ENCODE measurements at regions not wholly inside any gene's neighbourhood (a gene's known extent, or its start where the extent isn't known, plus 50 kb on each side); places are given as distances from the start of the nearest gene placed in this dataset.

DNA sequence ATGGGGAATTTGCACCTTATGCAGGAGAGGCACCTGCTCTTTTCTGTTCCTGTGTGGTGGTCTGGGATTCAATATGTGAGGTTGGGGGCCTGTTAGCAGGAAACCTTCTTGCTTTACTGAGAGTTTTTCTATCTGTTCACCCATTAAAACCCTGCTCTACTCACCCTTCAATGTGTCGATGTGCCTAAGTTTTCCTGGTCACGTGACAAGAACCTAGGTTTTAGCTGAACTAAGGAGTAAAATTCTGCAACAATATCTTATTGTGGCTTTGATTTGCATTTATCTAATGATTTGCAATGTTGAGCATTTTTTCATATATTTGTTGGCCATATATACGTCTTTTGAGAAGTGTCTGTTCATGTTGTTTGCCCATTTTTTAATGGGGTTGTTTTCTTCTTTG, 979.9 kb downstream of the HACE1 start:
- WGBS (ENCODE audit: insufficient coverage) = no CpG with 5 or more reads among the region's 3 CpGs
- DNase-seq = no peak
- CTCF ChIA-PET = no interaction called here
- no peaks in the 10 kb centered on the region for H3K36me3 ChIP-seq (ENCODE audit: control insufficient read depth in 4 of 4, insufficient read depth in 4 of 4, low read length in 3 of 4)
- POLR2A ChIA-PET = no interaction called here
- no peaks in the 10 kb centered on the region for H3K4me1 ChIP-seq (ENCODE audit: control extremely low read depth in 1 of 4, control insufficient read depth in 4 of 4, insufficient read depth in 4 of 4, low read length in 3 of 4)
- no peak overlapping the region for H3K4me3 ChIP-seq (ENCODE audit: control insufficient read depth in 1 of 7, extremely low read depth in 1 of 7, insufficient read depth in 4 of 7, low read depth in 2 of 7, low read length in 6 of 7)
- no peaks in the 10 kb centered on the region for H3K27me3 ChIP-seq (replicated peaks in 2 of 5; ENCODE audit: control insufficient read depth in 4 of 5, insufficient read depth in 5 of 5, low read length in 4 of 5)
- no peak overlapping the region for H3K27ac ChIP-seq (ENCODE audit: insufficient read depth in 1 of 2, low read depth in 1 of 2, low read length in 2 of 2, poor library complexity in 1 of 2, severe bottlenecking in 2 of 2)
- H3K9me3 ChIP-seq (ENCODE audit: control extremely low read depth in 1 of 5, control insufficient read depth in 4 of 5, insufficient read depth in 2 of 5, low read depth in 1 of 5, low read length in 4 of 5) = no peaks in the 10 kb centered on the region

DNA sequence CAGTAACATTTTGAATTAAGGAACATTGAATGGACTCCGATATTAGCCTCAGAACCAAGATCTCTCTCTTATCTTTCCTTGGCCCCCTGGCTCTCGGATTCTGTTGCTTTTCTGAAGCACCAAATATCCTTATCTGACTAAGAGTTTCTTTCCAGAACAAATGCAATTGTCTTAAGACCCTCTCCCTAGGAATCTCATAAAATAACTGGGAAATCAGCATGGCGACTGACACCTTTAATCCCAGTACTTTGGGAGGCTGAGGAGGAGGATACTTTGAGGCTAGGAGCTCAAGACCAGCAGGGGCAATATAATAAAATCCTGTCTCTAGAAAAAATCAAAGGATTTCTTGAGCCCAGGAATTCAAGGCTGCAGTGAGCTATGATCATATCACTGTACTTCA, 984.5 kb downstream of the HACE1 start:
- ChIA-PET POLR2A (no interaction called here), CTCF (no interaction called here)
- Histone ChIP-seq H3K27ac (ENCODE audit: insufficient read depth in 1 of 2, low read depth in 1 of 2, low read length in 2 of 2, poor library complexity in 1 of 2, severe bottlenecking in 2 of 2) (no peak overlapping the region), H3K4me1 (ENCODE audit: control extremely low read depth in 1 of 4, control insufficient read depth in 4 of 4, insufficient read depth in 4 of 4, low read length in 3 of 4) (no peaks in the 10 kb centered on the region), H3K27me3 (replicated peaks in 2 of 5; ENCODE audit: control insufficient read depth in 4 of 5, insufficient read depth in 5 of 5, low read length in 4 of 5) (no peaks in the 10 kb centered on the region), H3K36me3 (ENCODE audit: control insufficient read depth in 4 of 4, insufficient read depth in 4 of 4, low read length in 3 of 4) (no peaks in the 10 kb centered on the region), H3K4me3 (ENCODE audit: control insufficient read depth in 1 of 7, extremely low read depth in 1 of 7, insufficient read depth in 4 of 7, low read depth in 2 of 7, low read length in 6 of 7) (no peak overlapping the region), H3K9me3 (ENCODE audit: control extremely low read depth in 1 of 5, control insufficient read depth in 4 of 5, insufficient read depth in 2 of 5, low read depth in 1 of 5, low read length in 4 of 5) (no peaks in the 10 kb centered on the region)
- DNase-seq = no peak
- WGBS (ENCODE audit: insufficient coverage) = 100% methylated on average over 2 of the region's 3 CpGs

DNA sequence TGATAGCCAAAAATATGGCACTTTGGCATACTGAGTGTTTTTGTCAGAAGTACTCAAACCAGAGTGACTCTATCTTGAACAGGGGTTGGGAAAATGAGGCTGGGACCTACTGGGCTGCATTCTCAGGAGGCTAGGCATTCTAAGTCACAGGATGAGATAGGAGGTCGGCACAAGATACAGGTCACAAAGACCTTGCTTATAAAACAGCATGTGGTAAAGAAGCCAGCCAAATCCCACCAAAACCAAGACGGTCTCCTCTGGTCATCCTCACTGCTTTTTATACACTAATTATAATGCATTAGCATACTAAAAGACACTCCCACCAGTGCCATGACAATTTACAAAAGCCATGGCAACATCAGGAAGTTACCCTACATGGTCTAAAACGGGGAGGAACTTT, 985.1 kb downstream of the HACE1 start:
- Histone ChIP-seq H3K27me3 (replicated peaks in 2 of 5; ENCODE audit: control insufficient read depth in 4 of 5, insufficient read depth in 5 of 5, low read length in 4 of 5) (no peaks in the 10 kb centered on the region), H3K36me3 (ENCODE audit: control insufficient read depth in 4 of 4, insufficient read depth in 4 of 4, low read length in 3 of 4) (no peaks in the 10 kb centered on the region), H3K9me3 (ENCODE audit: control extremely low read depth in 1 of 5, control insufficient read depth in 4 of 5, insufficient read depth in 2 of 5, low read depth in 1 of 5, low read length in 4 of 5) (no peaks in the 10 kb centered on the region), H3K4me1 (ENCODE audit: control extremely low read depth in 1 of 4, control insufficient read depth in 4 of 4, insufficient read depth in 4 of 4, low read length in 3 of 4) (no peaks in the 10 kb centered on the region), H3K27ac (ENCODE audit: insufficient read depth in 1 of 2, low read depth in 1 of 2, low read length in 2 of 2, poor library complexity in 1 of 2, severe bottlenecking in 2 of 2) (no peak overlapping the region), H3K4me3 (ENCODE audit: control insufficient read depth in 1 of 7, extremely low read depth in 1 of 7, insufficient read depth in 4 of 7, low read depth in 2 of 7, low read length in 6 of 7) (no peak overlapping the region)
- CTCF ChIA-PET = no interaction called here
- DNase-seq = no peak
- POLR2A ChIA-PET = no interaction called here
- WGBS (ENCODE audit: insufficient coverage) = 66% methylated on average over 3 of the region's 3 CpGs

DNA sequence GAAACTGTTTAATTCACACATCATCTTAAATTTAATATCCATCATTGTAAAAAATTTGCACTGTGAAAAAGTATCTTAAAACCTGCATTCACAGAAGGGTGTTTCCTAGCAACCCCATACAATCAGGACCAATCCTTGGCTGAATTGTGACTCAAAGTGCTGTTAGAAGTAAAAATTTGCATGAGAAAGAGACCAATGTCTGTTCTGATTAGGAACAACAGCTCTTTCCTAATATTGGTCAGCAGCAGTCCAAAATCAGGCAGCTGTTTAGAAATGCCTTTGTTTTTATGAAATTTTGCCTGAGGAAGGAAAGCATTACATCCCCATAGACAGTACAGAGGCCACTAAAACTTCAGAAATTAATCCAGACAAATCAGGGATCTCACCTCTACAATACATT, 987.0 kb downstream of the HACE1 start:
- no peak for DNase-seq
- H3K27ac ChIP-seq (ENCODE audit: insufficient read depth in 1 of 2, low read depth in 1 of 2, low read length in 2 of 2, poor library complexity in 1 of 2, severe bottlenecking in 2 of 2) = no peak overlapping the region
- no peak overlapping the region for H3K4me3 ChIP-seq (ENCODE audit: control insufficient read depth in 1 of 7, extremely low read depth in 1 of 7, insufficient read depth in 4 of 7, low read depth in 2 of 7, low read length in 6 of 7)
- H3K4me1 ChIP-seq (ENCODE audit: control extremely low read depth in 1 of 4, control insufficient read depth in 4 of 4, insufficient read depth in 4 of 4, low read length in 3 of 4) = no peaks in the 10 kb centered on the region
- POLR2A ChIA-PET = no interaction called here
- no peaks in the 10 kb centered on the region for H3K36me3 ChIP-seq (ENCODE audit: control insufficient read depth in 4 of 4, insufficient read depth in 4 of 4, low read length in 3 of 4)
- CTCF ChIA-PET = no interaction called here
- no peaks in the 10 kb centered on the region for H3K9me3 ChIP-seq (ENCODE audit: control extremely low read depth in 1 of 5, control insufficient read depth in 4 of 5, insufficient read depth in 2 of 5, low read depth in 1 of 5, low read length in 4 of 5)
- no peaks in the 10 kb centered on the region for H3K27me3 ChIP-seq (replicated peaks in 2 of 5; ENCODE audit: control insufficient read depth in 4 of 5, insufficient read depth in 5 of 5, low read length in 4 of 5)

DNA sequence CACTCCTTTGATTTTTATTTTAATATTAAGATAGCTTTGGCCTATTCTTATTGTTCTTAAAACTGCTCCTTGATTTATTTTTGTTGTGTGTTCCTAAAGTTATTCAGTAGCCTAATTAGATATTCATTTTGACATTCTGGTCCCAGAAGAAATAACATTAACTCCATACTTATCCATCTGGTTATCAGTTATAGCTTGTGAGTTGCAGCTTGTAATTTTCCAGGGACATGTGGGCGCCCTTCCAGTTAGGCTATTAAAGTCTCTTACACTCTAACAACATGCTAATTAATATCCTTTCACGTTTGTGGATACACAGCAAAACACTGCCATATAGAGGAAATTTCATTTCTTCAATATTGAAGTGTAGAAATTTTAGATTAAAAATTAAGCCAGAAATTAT, 987.5 kb downstream of the HACE1 start:
- WGBS (ENCODE audit: insufficient coverage) = 67% methylated on average over 1 of the region's 2 CpGs
- Histone ChIP-seq H3K4me3 (ENCODE audit: control insufficient read depth in 1 of 7, extremely low read depth in 1 of 7, insufficient read depth in 4 of 7, low read depth in 2 of 7, low read length in 6 of 7) (no peak overlapping the region), H3K36me3 (ENCODE audit: control insufficient read depth in 4 of 4, insufficient read depth in 4 of 4, low read length in 3 of 4) (no peaks in the 10 kb centered on the region), H3K4me1 (ENCODE audit: control extremely low read depth in 1 of 4, control insufficient read depth in 4 of 4, insufficient read depth in 4 of 4, low read length in 3 of 4) (no peaks in the 10 kb centered on the region), H3K9me3 (ENCODE audit: control extremely low read depth in 1 of 5, control insufficient read depth in 4 of 5, insufficient read depth in 2 of 5, low read depth in 1 of 5, low read length in 4 of 5) (no peaks in the 10 kb centered on the region), H3K27me3 (replicated peaks in 2 of 5; ENCODE audit: control insufficient read depth in 4 of 5, insufficient read depth in 5 of 5, low read length in 4 of 5) (no peaks in the 10 kb centered on the region), H3K27ac (ENCODE audit: insufficient read depth in 1 of 2, low read depth in 1 of 2, low read length in 2 of 2, poor library complexity in 1 of 2, severe bottlenecking in 2 of 2) (no peak overlapping the region)
- DNase-seq = no peak
- ChIA-PET POLR2A (no interaction called here), CTCF (no interaction called here)

DNA sequence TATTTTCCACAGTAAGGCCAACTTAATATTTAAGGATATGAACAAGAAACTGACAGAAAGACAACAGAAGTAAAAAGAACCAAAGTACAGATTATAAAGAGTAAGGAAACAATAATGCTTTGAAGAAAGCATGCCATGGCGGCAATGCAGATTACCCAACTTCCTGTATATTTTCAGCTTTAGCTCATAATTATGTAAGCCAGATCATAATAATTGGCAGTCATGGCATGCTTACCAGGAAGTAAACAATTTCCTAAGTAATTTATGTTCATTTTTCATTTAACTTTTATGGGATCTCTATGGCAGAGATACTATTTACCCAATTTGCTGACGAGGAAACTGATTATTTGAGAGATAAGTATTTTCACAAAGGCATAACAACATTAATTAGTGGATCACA, 988.7 kb downstream of the HACE1 start:
- WGBS (ENCODE audit: insufficient coverage) = no CpG with 5 or more reads among the region's 2 CpGs
- Histone ChIP-seq H3K4me3 (ENCODE audit: control insufficient read depth in 1 of 7, extremely low read depth in 1 of 7, insufficient read depth in 4 of 7, low read depth in 2 of 7, low read length in 6 of 7) (no peak overlapping the region), H3K27me3 (replicated peaks in 2 of 5; ENCODE audit: control insufficient read depth in 4 of 5, insufficient read depth in 5 of 5, low read length in 4 of 5) (no peaks in the 10 kb centered on the region), H3K9me3 (ENCODE audit: control extremely low read depth in 1 of 5, control insufficient read depth in 4 of 5, insufficient read depth in 2 of 5, low read depth in 1 of 5, low read length in 4 of 5) (no peaks in the 10 kb centered on the region), H3K4me1 (ENCODE audit: control extremely low read depth in 1 of 4, control insufficient read depth in 4 of 4, insufficient read depth in 4 of 4, low read length in 3 of 4) (no peaks in the 10 kb centered on the region), H3K27ac (ENCODE audit: insufficient read depth in 1 of 2, low read depth in 1 of 2, low read length in 2 of 2, poor library complexity in 1 of 2, severe bottlenecking in 2 of 2) (no peak overlapping the region), H3K36me3 (ENCODE audit: control insufficient read depth in 4 of 4, insufficient read depth in 4 of 4, low read length in 3 of 4) (no peaks in the 10 kb centered on the region)
- DNase-seq = no peak
- POLR2A ChIA-PET = no interaction called here
- CTCF ChIA-PET = no interaction called here

DNA sequence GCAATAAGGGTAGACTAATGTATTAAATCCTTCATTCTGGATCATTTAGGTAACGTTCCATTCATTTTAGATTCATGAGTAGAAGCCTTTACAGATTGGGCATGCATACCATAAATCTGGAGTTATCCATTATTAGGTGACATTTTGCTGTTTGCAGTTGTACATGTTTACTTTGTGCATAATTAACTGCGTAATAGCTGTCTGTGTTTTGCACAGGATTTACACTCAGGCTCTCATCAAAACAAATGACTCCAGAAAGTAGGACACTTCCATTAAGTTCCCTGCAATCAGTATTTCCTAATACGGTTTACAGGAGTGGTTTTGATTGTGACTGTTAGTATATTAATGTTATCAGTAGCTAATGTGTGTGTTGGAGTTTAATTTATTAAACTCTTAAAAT, 997.4 kb downstream of the HACE1 start:
- ChIA-PET POLR2A (no interaction called here), CTCF (no interaction called here)
- WGBS (ENCODE audit: insufficient coverage) = 83% methylated on average over 1 of the region's 3 CpGs
- H3K4me1 ChIP-seq (ENCODE audit: control extremely low read depth in 1 of 4, control insufficient read depth in 4 of 4, insufficient read depth in 4 of 4, low read length in 3 of 4) = no peaks in the 10 kb centered on the region
- H3K4me3 ChIP-seq (ENCODE audit: control insufficient read depth in 1 of 7, extremely low read depth in 1 of 7, insufficient read depth in 4 of 7, low read depth in 2 of 7, low read length in 6 of 7) = no peak overlapping the region
- no peaks in the 10 kb centered on the region for H3K9me3 ChIP-seq (ENCODE audit: control extremely low read depth in 1 of 5, control insufficient read depth in 4 of 5, insufficient read depth in 2 of 5, low read depth in 1 of 5, low read length in 4 of 5)
- H3K27ac ChIP-seq (ENCODE audit: insufficient read depth in 1 of 2, low read depth in 1 of 2, low read length in 2 of 2, poor library complexity in 1 of 2, severe bottlenecking in 2 of 2) = no peak overlapping the region
- H3K36me3 ChIP-seq (ENCODE audit: control insufficient read depth in 4 of 4, insufficient read depth in 4 of 4, low read length in 3 of 4) = no peaks in the 10 kb centered on the region
- no peaks in the 10 kb centered on the region for H3K27me3 ChIP-seq (replicated peaks in 2 of 5; ENCODE audit: control insufficient read depth in 4 of 5, insufficient read depth in 5 of 5, low read length in 4 of 5)
- DNase-seq = no peak

DNA sequence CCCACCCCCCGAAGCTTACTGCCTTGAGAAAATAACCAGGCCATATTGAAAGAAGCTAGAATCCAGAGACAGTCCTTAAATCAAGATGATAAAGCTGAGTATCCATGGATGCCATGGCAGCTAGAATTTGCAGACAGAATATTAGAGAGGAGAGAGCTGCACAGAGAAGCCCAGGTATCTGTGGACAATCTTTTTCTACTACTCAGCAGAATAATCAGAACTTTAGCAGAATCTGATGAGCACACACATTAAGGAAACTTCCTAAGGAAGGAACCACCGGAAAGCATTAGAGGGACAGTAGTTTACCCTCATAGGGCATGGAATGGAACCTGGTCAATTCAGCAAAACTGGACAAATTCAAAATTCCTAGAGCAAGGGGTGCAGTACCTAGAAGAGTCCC, 1001.7 kb downstream of the HACE1 start:
- WGBS (ENCODE audit: insufficient coverage) = 93% methylated on average over 1 of the region's 2 CpGs
- DNase-seq = no peak
- Histone ChIP-seq H3K27me3 (replicated peaks in 2 of 5; ENCODE audit: control insufficient read depth in 4 of 5, insufficient read depth in 5 of 5, low read length in 4 of 5) (no peaks in the 10 kb centered on the region), H3K36me3 (ENCODE audit: control insufficient read depth in 4 of 4, insufficient read depth in 4 of 4, low read length in 3 of 4) (no peaks in the 10 kb centered on the region), H3K4me3 (ENCODE audit: control insufficient read depth in 1 of 7, extremely low read depth in 1 of 7, insufficient read depth in 4 of 7, low read depth in 2 of 7, low read length in 6 of 7) (no peak overlapping the region), H3K27ac (ENCODE audit: insufficient read depth in 1 of 2, low read depth in 1 of 2, low read length in 2 of 2, poor library complexity in 1 of 2, severe bottlenecking in 2 of 2) (no peak overlapping the region), H3K4me1 (ENCODE audit: control extremely low read depth in 1 of 4, control insufficient read depth in 4 of 4, insufficient read depth in 4 of 4, low read length in 3 of 4) (no peaks in the 10 kb centered on the region), H3K9me3 (ENCODE audit: control extremely low read depth in 1 of 5, control insufficient read depth in 4 of 5, insufficient read depth in 2 of 5, low read depth in 1 of 5, low read length in 4 of 5) (no peaks in the 10 kb centered on the region)
- CTCF ChIA-PET = no interaction called here
- POLR2A ChIA-PET = no interaction called here
